HEK293 (cell line): ENCODE measurements at regions not wholly inside any gene's neighbourhood (a gene's known extent, or its start where the extent isn't known, plus 50 kb on each side); places are given as distances from the start of the nearest gene placed in this dataset.

Source experiments
- CTCF ChIA-PET: fragments of 350-600 bp; formaldehyde crosslinking; extraction: SDS; loops from one replicate; lab custom pipeline; 2021; ENCODE audit warnings: antibody characterized with exemption; lab: Yijun Ruan, JAX
- POLR2A ChIA-PET: fragments of 300-600 bp; formaldehyde crosslinking; extraction: SDS; loops from one replicate; lab custom pipeline; 2020; ENCODE audit warnings: antibody characterized with exemption, inconsistent platforms; lab: Yijun Ruan, JAX
- H3K27ac ChIP-seq: fragments of 200-500 bp; sonication (Bioruptor generic); 2 replicates; pipeline ENCODE4 v1.5.1; 2014; ENCODE audit warnings: low read depth, low read length, control low read depth, inconsistent platforms; ENCODE audit errors: extremely low read depth
- H3K36me3 ChIP-seq, 2 experiments: fragments of 200-500 bp in 1 of 2; sonication (Bioruptor generic) in 1 of 2; 1 replicate in 1 of 2; 2 replicates in 1 of 2; pipeline ENCODE4 v1.5.1; 2014 to 2017; ENCODE audit warnings: inconsistent platforms in 2 of 2, low read length in 2 of 2; ENCODE audit not compliant: control insufficient read depth in 2 of 2, insufficient read depth in 1 of 2
- H3K4me1 ChIP-seq: fragments of 200-500 bp; sonication (Bioruptor generic); 2 replicates; pipeline ENCODE4 v1.5.1; 2014; ENCODE audit warnings: mild to moderate bottlenecking, low read length, inconsistent platforms; ENCODE audit not compliant: control insufficient read depth, insufficient read depth
- H3K4me3 ChIP-seq: 2 replicates; pipeline ENCODE4 v1.5.1; 2011; ENCODE audit warnings: low read depth, mild to moderate bottlenecking, control low read depth, low read length, moderate library complexity
- H3K9me3 ChIP-seq: fragments of 200-500 bp; sonication (Bioruptor generic); 2 replicates; pipeline ENCODE4 v1.5.1; 2014; ENCODE audit warnings: low read depth, low read length, inconsistent platforms; ENCODE audit not compliant: control insufficient read depth, insufficient read depth
- BCL11B ChIP-seq: fragments of 450-650 bp; formaldehyde crosslinking; IDR thresholded peaks from 2 replicates; pipeline ENCODE4 v1.5.1; 2016; ENCODE audit warnings: low read depth, missing biosample characterization, missing genetic modification characterization
- ELK4 ChIP-seq: IDR thresholded peaks from 2 replicates; pipeline ENCODE4 v1.6.1; 2011; ENCODE audit warnings: mild to moderate bottlenecking, low read depth, low read length, borderline replicate concordance
- KLF10 ChIP-seq: fragments of 450-650 bp; IDR thresholded peaks from 2 replicates; pipeline ENCODE4 v1.5.1; 2018; ENCODE audit warnings: missing biosample characterization, mild to moderate bottlenecking, missing genetic modification characterization
- KLF7 ChIP-seq: fragments of 450-650 bp; formaldehyde crosslinking; IDR thresholded peaks from 2 replicates; pipeline ENCODE4 v1.5.1; 2016; ENCODE audit warnings: missing biosample characterization, missing genetic modification characterization, borderline replicate concordance
- KLF8 ChIP-seq: fragments of 450-650 bp; formaldehyde crosslinking; IDR thresholded peaks from 2 replicates; pipeline ENCODE4 v1.5.1; 2016; ENCODE audit warnings: missing biosample characterization, missing genetic modification characterization
- WT1 ChIP-seq: fragments of 450-650 bp; formaldehyde crosslinking; IDR thresholded peaks from 2 replicates; pipeline ENCODE4 v1.5.1; 2016; ENCODE audit warnings: missing biosample characterization, missing genetic modification characterization
- ZBTB48 ChIP-seq: fragments of 450-650 bp; formaldehyde crosslinking; IDR thresholded peaks from 2 replicates; pipeline ENCODE4 v1.5.1; 2016; ENCODE audit warnings: missing biosample characterization, missing genetic modification characterization
- ZIC2 ChIP-seq: fragments of 450-650 bp; formaldehyde crosslinking; IDR thresholded peaks from 2 replicates; pipeline ENCODE4 v1.5.1; 2016; ENCODE audit warnings: missing biosample characterization, missing genetic modification characterization
- ZNF112 ChIP-seq: fragments of 450-650 bp; formaldehyde crosslinking; IDR thresholded peaks from 2 replicates; pipeline ENCODE4 v1.5.0; 2017; ENCODE audit warnings: missing biosample characterization, missing genetic modification characterization
- ZNF121 ChIP-seq: fragments of 450-650 bp; formaldehyde crosslinking; IDR thresholded peaks from 2 replicates; pipeline ENCODE4 v1.5.1; 2016; ENCODE audit warnings: missing biosample characterization, missing genetic modification characterization
- ZNF146 ChIP-seq: fragments of 450-650 bp; formaldehyde crosslinking; IDR thresholded peaks from 2 replicates; pipeline ENCODE4 v1.5.1; 2016; ENCODE audit warnings: missing biosample characterization, missing genetic modification characterization
- ZNF174 ChIP-seq: fragments of 450-650 bp; formaldehyde crosslinking; IDR thresholded peaks from 2 replicates; pipeline ENCODE4 v1.5.0; 2017; ENCODE audit warnings: missing biosample characterization, mild to moderate bottlenecking, missing genetic modification characterization
- ZNF23 ChIP-seq: fragments of 450-650 bp; formaldehyde crosslinking; IDR thresholded peaks from 2 replicates; pipeline ENCODE4 v1.5.1; 2016; ENCODE audit warnings: missing biosample characterization, missing genetic modification characterization, borderline replicate concordance
- ZNF248 ChIP-seq: fragments of 450-650 bp; formaldehyde crosslinking; IDR thresholded peaks from 2 replicates; pipeline ENCODE4 v1.5.1; 2017; ENCODE audit warnings: missing biosample characterization, missing genetic modification characterization
- ZNF266 ChIP-seq: fragments of 450-650 bp; formaldehyde crosslinking; IDR thresholded peaks from 2 replicates; pipeline ENCODE4 v1.5.1; 2016; ENCODE audit warnings: missing biosample characterization, missing genetic modification characterization, low read depth
- ZNF324 ChIP-seq: fragments of 450-650 bp; formaldehyde crosslinking; IDR thresholded peaks from 2 replicates; pipeline ENCODE4 v1.5.1; 2016; ENCODE audit warnings: missing biosample characterization, missing genetic modification characterization
- ZNF350 ChIP-seq: fragments of 450-650 bp; formaldehyde crosslinking; IDR thresholded peaks from 2 replicates; pipeline ENCODE4 v1.5.0; 2017; ENCODE audit warnings: missing biosample characterization, mild to moderate bottlenecking, missing genetic modification characterization
- ZNF488 ChIP-seq: fragments of 450-650 bp; formaldehyde crosslinking; IDR thresholded peaks from 2 replicates; pipeline ENCODE4 v1.5.1; 2016; ENCODE audit warnings: missing biosample characterization, missing genetic modification characterization
- ZNF501 ChIP-seq: fragments of 450-650 bp; formaldehyde crosslinking; IDR thresholded peaks from 2 replicates; pipeline ENCODE4 v1.5.1; 2016; ENCODE audit warnings: missing biosample characterization, missing genetic modification characterization
- ZNF544 ChIP-seq: fragments of 450-650 bp; formaldehyde crosslinking; IDR thresholded peaks from 2 replicates; pipeline ENCODE4 v1.5.0; 2017; ENCODE audit warnings: missing biosample characterization, missing genetic modification characterization
- ZNF549 ChIP-seq: fragments of 450-650 bp; IDR thresholded peaks from 2 replicates; pipeline ENCODE4 v1.5.1; 2018; ENCODE audit warnings: missing biosample characterization, missing genetic modification characterization, mild to moderate bottlenecking, inconsistent platforms, moderate library complexity
- ZNF677 ChIP-seq: fragments of 450-650 bp; IDR thresholded peaks from 2 replicates; pipeline ENCODE4 v1.5.0; 2018; ENCODE audit warnings: missing biosample characterization, mild to moderate bottlenecking, missing genetic modification characterization, moderate library complexity
- ZNF692 ChIP-seq: fragments of 450-650 bp; formaldehyde crosslinking; IDR thresholded peaks from 2 replicates; pipeline ENCODE4 v1.5.1; 2016; ENCODE audit warnings: missing biosample characterization, missing genetic modification characterization
- ZNF747 ChIP-seq: fragments of 450-650 bp; formaldehyde crosslinking; IDR thresholded peaks from 2 replicates; pipeline ENCODE4 v1.5.1; 2016; ENCODE audit warnings: missing biosample characterization, missing genetic modification characterization
- ZNF776 ChIP-seq: fragments of 450-650 bp; formaldehyde crosslinking; IDR thresholded peaks from 2 replicates; pipeline ENCODE4 v1.5.0; 2017; ENCODE audit warnings: missing biosample characterization, missing genetic modification characterization, borderline replicate concordance
- ZNF791 ChIP-seq: fragments of 450-650 bp; formaldehyde crosslinking; IDR thresholded peaks from 2 replicates; pipeline ENCODE4 v1.5.1; 2016; ENCODE audit warnings: missing biosample characterization, missing genetic modification characterization
- TF ChIP-seq, protein P1 (sequence below): fragments of 450-650 bp; formaldehyde crosslinking; IDR thresholded peaks from 2 replicates; pipeline ENCODE4 v1.5.1; 2016; ENCODE audit warnings: missing biosample characterization, missing genetic modification characterization
- TF ChIP-seq, protein P2 (sequence below): sonication (generic); formaldehyde crosslinking; IDR thresholded peaks from 2 replicates; pipeline ENCODE4 v1.8.1; 2022; ENCODE audit warnings: mild to moderate bottlenecking, moderate library complexity, missing genetic modification reagents
- TF ChIP-seq, protein P3 (sequence below): fragments of 450-650 bp; formaldehyde crosslinking; IDR thresholded peaks from 2 replicates; pipeline ENCODE4 v1.5.1; 2016; ENCODE audit warnings: missing biosample characterization, missing genetic modification characterization

DNA sequence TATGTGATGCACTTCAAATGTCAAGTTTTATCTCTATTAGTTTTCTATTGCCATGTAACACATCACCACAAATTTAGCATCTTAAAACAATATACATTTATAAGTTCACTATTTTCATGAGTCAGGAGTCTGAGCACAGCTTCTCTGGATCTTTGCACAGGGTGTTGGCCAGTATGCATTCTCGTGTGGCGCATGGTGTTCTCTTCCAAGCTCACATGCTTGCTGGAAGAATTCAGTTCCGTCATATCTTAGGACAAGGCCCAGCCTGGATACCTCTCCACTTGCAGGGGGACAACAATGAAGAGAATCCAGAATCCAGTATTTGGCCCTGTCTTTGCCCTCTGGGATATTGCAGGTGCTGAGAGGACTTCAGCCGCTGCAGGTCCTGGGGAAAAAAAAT, 51.0 kb upstream of the ECI2 start:
- Histone ChIP-seq H3K4me1 (no peaks in the 10 kb centered on the region), H3K4me3 (no peak overlapping the region), H3K27ac (no peak overlapping the region), H3K9me3 (no peaks in the 10 kb centered on the region; the same call in 1 of the 2 replicates)
- POLR2A ChIA-PET = no interaction called here
- TF ChIP-seq ZNF174 (no peak), ZNF501 (no peak), BCL11B (tag by site-specific recombination) (no peak), ZNF776 (tag by site-specific recombination) (no peak), ZNF791 (tag by site-specific recombination) (no peak), ZNF692 (tag by site-specific recombination) (no peak), KLF10 (tag by site-specific recombination) (no peak), ZNF23 (no peak), ZNF248 (tag by site-specific recombination) (no peak), ZNF544 (no peak), ELK4 (no peak), ZNF747 (tag by site-specific recombination) (no peak), ZBTB48 (tag by site-specific recombination) (no peak)
- TF ChIP-seq, protein P1, sequence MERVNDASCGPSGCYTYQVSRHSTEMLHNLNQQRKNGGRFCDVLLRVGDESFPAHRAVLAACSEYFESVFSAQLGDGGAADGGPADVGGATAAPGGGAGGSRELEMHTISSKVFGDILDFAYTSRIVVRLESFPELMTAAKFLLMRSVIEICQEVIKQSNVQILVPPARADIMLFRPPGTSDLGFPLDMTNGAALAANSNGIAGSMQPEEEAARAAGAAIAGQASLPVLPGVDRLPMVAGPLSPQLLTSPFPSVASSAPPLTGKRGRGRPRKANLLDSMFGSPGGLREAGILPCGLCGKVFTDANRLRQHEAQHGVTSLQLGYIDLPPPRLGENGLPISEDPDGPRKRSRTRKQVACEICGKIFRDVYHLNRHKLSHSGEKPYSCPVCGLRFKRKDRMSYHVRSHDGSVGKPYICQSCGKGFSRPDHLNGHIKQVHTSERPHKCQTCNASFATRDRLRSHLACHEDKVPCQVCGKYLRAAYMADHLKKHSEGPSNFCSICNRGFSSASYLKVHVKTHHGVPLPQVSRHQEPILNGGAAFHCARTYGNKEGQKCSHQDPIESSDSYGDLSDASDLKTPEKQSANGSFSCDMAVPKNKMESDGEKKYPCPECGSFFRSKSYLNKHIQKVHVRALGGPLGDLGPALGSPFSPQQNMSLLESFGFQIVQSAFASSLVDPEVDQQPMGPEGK = no peak
- TF ChIP-seq, all 188 proteins: peak for 0
- CTCF ChIA-PET = interaction anchor here (0.9 to 2.0 kb wide), 3 partner anchors 15 to 481 kb away, joined by 3 to 7 read pairs (median 3); no protein-coding TSS in a partner anchor
- no peaks in the 10 kb centered on the region for H3K36me3 ChIP-seq

DNA sequence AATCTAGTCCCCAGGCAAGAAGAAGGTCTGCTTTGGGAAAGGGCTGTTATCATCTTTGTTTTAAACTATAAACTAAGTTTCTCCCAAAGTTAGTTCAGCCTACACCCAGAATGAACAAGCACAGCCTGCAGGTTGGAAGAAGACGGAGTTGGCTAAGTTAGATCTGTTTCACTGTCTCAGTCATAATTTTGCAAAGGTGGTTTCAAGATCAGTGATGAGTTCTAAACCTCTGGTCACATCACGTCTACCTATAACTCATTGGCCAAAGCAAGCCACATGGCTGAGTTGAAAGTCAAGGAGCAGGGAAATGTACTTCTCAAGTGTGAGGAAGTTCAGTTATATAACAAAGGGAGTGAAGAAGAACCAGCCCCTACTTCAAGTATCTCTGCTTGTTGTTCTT, 50.5 kb upstream of the ECI2 start:
- Histone ChIP-seq H3K27ac (no peak overlapping the region), H3K9me3 (no peaks in the 10 kb centered on the region; the same call in 1 of the 2 replicates), H3K4me3 (no peak overlapping the region), H3K4me1 (no peaks in the 10 kb centered on the region), H3K36me3 (no peaks in the 10 kb centered on the region)
- CTCF ChIA-PET = interaction anchor here (0.9 kb wide), 1 partner anchor 14 kb away, joined by 3 read pairs; no protein-coding TSS in a partner anchor
- POLR2A ChIA-PET = no interaction called here
- TF ChIP-seq ZNF121 (tag by site-specific recombination) (no peak), ZNF350 (tag by site-specific recombination) (no peak), ZNF488 (tag by site-specific recombination) (no peak), ZNF112 (no peak), WT1 (tag by site-specific recombination) (no peak), KLF8 (tag by site-specific recombination) (no peak), ZBTB48 (tag by site-specific recombination) (no peak), ZIC2 (no peak), ZNF266 (tag by site-specific recombination) (no peak), ZNF677 (tag by site-specific recombination) (no peak), ZNF324 (tag by site-specific recombination) (no peak), ZNF146 (no peak), ZNF549 (tag by site-specific recombination) (no peak), KLF7 (tag by site-specific recombination) (no peak)
- TF ChIP-seq, protein P2, sequence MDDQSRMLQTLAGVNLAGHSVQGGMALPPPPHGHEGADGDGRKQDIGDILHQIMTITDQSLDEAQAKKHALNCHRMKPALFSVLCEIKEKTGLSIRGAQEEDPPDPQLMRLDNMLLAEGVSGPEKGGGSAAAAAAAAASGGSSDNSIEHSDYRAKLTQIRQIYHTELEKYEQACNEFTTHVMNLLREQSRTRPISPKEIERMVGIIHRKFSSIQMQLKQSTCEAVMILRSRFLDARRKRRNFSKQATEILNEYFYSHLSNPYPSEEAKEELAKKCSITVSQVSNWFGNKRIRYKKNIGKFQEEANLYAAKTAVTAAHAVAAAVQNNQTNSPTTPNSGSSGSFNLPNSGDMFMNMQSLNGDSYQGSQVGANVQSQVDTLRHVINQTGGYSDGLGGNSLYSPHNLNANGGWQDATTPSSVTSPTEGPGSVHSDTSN (CRISPR knock-in tag) = no peak
- TF ChIP-seq, protein P3, sequence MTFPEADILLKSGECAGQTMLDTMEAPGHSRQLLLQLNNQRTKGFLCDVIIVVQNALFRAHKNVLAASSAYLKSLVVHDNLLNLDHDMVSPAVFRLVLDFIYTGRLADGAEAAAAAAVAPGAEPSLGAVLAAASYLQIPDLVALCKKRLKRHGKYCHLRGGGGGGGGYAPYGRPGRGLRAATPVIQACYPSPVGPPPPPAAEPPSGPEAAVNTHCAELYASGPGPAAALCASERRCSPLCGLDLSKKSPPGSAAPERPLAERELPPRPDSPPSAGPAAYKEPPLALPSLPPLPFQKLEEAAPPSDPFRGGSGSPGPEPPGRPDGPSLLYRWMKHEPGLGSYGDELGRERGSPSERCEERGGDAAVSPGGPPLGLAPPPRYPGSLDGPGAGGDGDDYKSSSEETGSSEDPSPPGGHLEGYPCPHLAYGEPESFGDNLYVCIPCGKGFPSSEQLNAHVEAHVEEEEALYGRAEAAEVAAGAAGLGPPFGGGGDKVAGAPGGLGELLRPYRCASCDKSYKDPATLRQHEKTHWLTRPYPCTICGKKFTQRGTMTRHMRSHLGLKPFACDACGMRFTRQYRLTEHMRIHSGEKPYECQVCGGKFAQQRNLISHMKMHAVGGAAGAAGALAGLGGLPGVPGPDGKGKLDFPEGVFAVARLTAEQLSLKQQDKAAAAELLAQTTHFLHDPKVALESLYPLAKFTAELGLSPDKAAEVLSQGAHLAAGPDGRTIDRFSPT (tag by site-specific recombination) = no peak
